ENCODE measurements at regions not wholly inside any gene's neighbourhood (a gene's known extent, or its start where the extent isn't known, plus 50 kb on each side); places are given as distances from the start of the nearest gene placed in this dataset.

DNA sequence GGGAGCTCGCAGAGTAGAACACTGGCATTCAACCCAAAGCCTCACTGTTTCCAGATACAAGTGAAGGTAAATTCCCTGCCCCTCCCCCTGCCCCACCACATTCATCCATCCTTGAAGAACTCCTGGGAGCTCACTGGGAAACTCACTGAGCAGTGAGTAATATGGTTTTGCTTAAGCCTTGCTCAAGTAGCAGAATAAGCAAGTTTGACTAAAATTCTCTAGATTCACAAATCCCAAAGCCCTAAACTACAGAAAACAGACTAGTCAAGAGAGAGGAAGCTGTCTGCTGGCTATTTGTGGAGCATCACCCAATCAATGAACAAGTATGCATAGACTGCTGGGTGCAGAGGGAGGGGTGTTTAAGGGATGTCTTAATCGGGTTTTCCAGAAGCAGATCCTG is 82.1 kb downstream of the UNC5CL start:
- no peak for DNase-seq (ENCODE audit: low spot score)
- TF ChIP-seq, protein P1, sequence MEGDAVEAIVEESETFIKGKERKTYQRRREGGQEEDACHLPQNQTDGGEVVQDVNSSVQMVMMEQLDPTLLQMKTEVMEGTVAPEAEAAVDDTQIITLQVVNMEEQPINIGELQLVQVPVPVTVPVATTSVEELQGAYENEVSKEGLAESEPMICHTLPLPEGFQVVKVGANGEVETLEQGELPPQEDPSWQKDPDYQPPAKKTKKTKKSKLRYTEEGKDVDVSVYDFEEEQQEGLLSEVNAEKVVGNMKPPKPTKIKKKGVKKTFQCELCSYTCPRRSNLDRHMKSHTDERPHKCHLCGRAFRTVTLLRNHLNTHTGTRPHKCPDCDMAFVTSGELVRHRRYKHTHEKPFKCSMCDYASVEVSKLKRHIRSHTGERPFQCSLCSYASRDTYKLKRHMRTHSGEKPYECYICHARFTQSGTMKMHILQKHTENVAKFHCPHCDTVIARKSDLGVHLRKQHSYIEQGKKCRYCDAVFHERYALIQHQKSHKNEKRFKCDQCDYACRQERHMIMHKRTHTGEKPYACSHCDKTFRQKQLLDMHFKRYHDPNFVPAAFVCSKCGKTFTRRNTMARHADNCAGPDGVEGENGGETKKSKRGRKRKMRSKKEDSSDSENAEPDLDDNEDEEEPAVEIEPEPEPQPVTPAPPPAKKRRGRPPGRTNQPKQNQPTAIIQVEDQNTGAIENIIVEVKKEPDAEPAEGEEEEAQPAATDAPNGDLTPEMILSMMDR (IDR thresholded peaks at IDR 0.05; ENCODE audit: extremely low read depth, insufficient read depth, missing control alignments) = no peak
- in situ Hi-C loops (cut with MboI; ENCODE audit: low pct_unique_long_range_greater_than_20kb, low sequenced_read_pairs, unreplicated experiment) = no loop called here

- no peak for DNase-seq (ENCODE audit: low spot score)
- in situ Hi-C loops (cut with MboI; ENCODE audit: low pct_unique_long_range_greater_than_20kb, low sequenced_read_pairs, unreplicated experiment) = no loop called here
- TF ChIP-seq, protein P1 (IDR thresholded peaks at IDR 0.05; ENCODE audit: extremely low read depth, insufficient read depth, missing control alignments) = no peak
Observed at GRCh38 chr6:40955178-40955545, 83.9 kb downstream of the UNC5CL start.

DNA sequence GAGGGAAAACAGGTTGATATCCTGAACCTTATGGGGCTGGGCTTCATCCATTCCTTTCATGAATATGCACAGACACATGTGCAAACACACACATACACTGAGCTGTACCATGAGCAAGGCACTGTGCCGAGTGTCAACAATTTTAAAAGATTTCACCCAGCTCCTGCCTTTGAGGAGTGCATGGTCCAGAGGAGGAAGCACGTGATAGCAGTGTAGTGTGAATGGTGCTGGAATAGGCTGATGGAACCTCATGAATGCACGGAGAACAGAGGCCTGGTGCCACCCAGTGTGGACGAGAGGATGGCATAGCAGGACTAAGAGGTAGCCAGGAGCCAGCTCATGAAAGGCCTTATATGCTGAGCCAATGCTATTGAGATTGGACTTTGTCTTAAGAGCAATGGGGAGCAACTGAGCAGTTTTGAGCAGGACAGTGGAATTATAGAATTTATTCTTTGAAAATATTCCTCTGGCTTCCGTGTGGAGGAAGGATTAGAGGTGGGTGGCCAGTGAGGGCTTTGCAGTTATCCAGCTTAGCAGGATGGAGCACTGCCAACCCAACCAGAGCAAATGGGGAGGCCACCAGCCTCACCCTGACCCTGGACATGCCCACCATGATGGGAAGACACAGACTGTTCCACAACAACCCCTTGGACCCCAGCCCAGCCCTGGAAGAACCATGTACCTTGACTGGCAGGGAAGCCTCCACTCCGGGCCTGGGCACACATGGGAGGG is 84.4 kb downstream of the UNC5CL start:
- no peak for DNase-seq (ENCODE audit: low spot score)
- TF ChIP-seq, protein P1 (IDR thresholded peaks at IDR 0.05; ENCODE audit: extremely low read depth, insufficient read depth, missing control alignments) = no peak
- in situ Hi-C loops (cut with MboI; ENCODE audit: low pct_unique_long_range_greater_than_20kb, low sequenced_read_pairs, unreplicated experiment) = no loop called here

DNA sequence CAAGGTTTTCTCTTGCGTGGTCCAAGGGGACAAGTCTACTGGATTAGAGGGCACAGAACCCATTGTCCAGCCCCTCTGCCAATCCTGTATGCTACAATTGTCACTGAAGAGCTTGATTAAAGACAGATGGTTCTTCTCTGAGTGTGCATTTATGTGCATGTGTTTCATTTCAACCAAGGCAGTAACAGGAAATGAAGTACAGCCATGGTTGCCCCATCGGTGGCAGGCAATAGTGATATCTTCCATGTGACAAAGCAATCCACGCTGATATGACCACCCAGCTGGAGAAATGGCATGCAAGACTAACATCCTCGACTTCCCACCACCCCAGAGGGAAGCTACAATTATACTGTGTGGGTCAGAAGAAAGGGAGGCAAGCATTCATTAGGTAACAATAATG is 85.5 kb downstream of the UNC5CL start:
- in situ Hi-C loops (cut with MboI; ENCODE audit: low pct_unique_long_range_greater_than_20kb, low sequenced_read_pairs, unreplicated experiment) = no loop called here
- TF ChIP-seq, protein P1 (IDR thresholded peaks at IDR 0.05; ENCODE audit: extremely low read depth, insufficient read depth, missing control alignments) = no peak
- no peak for DNase-seq (ENCODE audit: low spot score)

DNA sequence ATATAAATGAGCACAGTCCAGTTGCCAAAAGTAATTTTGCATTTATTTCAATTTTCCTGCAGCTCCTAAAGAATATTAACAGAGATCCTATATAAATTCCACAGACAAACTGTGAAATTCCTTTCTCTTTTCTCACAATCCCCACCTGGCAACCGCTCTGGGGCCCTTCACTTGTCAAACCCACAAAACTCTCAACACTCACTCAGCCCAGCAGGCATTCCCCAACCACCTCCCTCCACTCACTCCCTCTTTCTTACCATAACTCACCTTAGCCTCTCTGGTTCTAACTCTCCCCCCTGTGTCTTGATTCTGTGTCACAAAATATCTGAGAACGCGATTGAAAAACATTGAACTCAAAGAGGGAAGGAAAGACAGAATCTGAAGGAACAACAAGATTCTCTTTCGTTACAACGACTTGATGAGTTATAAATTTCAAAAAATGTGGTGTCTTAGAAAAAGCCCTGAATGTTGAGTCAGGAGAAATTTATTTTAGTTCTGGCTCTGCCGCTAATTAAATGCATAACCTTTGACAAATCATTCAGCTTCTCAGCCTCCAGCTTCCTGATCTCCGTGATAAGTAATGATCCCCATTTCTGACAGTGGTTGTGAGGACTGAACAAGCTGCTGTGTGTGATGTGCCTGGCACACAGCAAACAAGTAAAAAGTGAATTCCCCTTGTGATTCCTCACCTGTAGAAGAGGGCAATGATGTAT is 87.9 kb downstream of the UNC5CL start:
- no peak for DNase-seq (ENCODE audit: low spot score)
- in situ Hi-C loops (cut with MboI; ENCODE audit: low pct_unique_long_range_greater_than_20kb, low sequenced_read_pairs, unreplicated experiment) = no loop called here
- TF ChIP-seq, protein P1 (IDR thresholded peaks at IDR 0.05; ENCODE audit: extremely low read depth, insufficient read depth, missing control alignments) = no peak

DNA sequence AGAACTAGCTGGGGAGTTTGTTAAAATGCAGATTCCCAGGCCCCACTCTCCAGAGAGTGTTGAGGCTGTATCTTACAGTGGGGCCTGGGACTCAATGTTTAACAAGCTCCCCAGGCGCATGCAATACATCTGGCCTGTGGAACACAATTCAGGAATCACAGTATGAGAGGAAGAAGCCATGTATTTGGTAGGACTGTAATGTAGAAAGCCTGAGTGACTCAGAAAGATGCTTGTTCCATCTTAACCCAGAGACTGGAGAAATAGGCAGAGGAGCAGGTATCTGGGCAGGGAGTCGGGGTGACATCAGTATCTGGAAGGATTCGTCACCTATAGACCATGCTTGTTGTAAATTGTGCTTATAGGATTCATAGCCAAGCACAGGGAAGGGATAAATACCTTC is 90.5 kb downstream of the UNC5CL start:
- in situ Hi-C loops (cut with MboI; ENCODE audit: low pct_unique_long_range_greater_than_20kb, low sequenced_read_pairs, unreplicated experiment) = no loop called here
- DNase-seq (ENCODE audit: low spot score) = no peak
- TF ChIP-seq, protein P1 (IDR thresholded peaks at IDR 0.05; ENCODE audit: extremely low read depth, insufficient read depth, missing control alignments) = no peak
